HG02938 (cell line): ENCODE measurements at regions not wholly inside any gene's neighbourhood (a gene's known extent, or its start where the extent isn't known, plus 50 kb on each side); places are given as distances from the start of the nearest gene placed in this dataset.

Experiments
- ATAC-seq: cut with Tn5 transposase; IDR thresholded peaks from one replicate; pipeline ENCODE4 v1.9.1; 2021; ENCODE audit warnings: mild to moderate bottlenecking, moderate library complexity; ENCODE audit not compliant: unreplicated experiment

GRCh38 chr10:25661632-25662031, 272.4 kb upstream of the MYO3A start:
- ATAC-seq: no peak

GRCh38 chr10:25666276-25666675, 267.8 kb upstream of the MYO3A start:
- no peak for ATAC-seq

- ATAC-seq: no peak
Measured at GRCh38 chr10:25675204-25675603, 258.8 kb upstream of the MYO3A start.

DNA sequence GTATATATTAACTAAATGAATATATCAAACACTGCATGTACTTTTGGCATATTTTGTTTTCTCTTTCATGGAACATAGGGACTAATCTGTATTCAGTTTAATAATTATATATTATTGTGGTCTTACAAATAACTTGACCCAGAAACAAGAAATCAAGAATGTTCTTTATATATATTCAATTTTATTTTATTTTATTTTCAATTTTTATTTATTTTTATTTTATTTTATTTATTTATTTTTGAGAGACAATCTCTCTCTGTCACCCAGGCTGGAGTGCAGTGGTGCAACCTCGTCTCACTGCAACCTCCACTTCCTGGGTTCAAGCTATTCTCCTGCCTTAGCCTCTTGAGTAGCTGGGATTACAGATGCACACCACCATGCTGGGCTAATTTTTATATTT, 258.4 kb upstream of the MYO3A start:
- ATAC-seq: no peak

DNA sequence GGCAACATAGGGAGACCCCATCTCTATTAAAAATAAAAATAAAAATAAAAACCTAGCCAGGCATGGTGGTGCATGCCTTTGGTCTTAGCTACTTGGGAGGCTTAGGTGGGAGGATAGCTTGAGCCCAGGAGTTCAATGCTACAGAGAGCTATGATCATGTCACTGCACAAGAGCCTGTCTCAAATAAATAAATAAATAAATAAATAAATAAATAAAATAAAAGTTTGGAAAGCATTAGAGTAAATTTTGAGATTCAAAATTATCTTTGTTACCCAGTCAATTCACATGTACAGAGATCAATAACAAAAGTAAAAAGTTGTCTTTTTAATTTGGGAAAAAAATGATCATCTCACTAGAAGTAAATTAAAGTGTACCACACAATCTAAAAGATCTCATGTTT, 255.8 kb upstream of the MYO3A start:
- no peak for ATAC-seq

DNA sequence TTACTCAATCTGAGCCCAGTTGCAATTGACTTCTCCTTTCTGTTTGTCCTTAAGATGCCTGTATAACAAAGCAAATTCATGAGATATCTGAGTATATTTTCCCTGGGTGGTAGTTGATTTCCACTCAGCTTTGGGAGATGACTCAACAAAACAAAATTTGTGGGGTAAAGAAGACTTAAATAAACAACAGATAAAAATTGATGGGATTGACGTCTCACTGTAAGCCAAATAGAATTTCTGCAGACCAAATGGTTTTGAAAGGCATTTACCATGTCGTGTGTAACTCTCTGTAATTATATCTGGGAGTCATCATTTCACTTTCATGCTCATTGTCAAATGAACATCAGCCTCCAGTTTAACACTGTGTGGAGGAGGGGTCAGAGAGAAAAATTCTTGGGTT, 255.4 kb upstream of the MYO3A start:
- no peak for ATAC-seq

- ATAC-seq: no peak
Measured at GRCh38 chr10:25682203-25682851, 251.7 kb upstream of the MYO3A start.

DNA sequence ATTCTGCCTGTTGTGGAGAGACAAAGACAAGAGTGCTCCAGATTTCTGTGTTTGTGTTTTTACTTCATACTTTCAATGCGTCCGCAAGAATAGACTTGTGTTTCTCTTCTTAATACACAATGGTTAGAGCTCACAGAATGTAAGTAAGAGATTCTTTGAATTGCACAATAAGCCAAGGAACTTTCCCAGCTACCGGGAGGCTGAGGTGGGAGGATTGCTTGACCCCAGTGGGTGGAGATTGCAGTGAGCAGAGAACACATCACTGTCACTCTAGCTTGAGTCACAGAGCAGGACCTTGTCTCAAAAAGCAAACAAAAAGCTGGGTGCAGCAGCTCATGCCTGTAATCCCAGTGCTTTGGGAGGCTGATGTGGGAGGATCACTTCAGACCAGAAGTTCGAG, 250.7 kb upstream of the MYO3A start:
- no peak for ATAC-seq

DNA sequence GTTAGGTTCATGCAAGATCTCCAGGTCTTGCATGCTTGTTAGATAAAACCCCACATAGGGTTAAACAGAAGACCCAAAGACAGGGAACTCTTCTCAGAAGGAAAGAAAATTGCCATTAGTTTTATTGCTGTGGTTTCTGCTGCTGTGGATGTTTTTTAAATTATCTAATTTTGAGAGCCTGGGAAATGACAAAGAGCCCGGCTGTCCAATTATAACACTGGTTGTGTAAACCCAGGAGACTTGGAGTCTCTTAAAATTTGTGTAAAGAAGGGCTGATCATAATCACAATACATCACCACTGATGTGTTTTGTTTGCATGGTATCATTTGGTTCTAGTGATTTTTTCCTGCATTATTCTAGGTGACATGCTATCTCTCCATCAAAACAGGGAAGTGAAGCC, 246.5 kb upstream of the MYO3A start:
- ATAC-seq: no peak

DNA sequence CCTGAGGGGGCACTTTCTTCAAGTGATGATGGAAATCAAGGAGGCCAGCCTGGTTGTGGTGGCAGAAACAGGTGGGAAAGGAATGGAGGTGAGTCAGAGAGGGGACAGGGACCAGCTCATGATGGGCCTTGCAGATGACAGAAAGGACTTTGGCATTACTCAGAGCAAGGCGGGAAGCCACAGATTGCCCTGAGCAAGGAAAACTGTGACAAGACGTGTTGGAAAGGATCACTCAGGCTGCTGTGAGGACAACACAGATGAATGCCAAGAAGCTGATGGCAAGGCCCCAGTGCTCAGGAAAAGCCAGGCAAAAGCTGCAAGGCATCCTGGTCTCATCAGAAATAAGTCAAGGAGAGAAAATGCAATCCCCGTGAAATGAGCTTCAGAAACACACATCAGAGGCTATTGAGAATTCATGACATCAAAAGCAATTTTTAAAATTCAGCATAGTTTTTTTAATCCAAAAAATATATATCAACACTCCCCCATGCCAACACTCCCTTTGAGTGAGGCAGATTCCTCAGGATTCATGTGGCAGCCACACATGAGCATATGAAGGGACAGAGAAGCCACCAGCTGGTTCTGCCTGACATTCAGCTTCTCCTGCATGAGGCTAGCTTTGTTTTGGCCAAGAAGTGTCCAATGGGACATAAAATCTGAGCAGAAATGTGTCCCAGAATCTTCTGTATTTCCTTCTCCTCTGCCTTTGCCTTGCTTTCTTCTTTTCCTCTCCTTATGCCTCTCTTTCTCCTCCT, 244.5 kb upstream of the MYO3A start:
- no peak for ATAC-seq

- ATAC-seq: no peak
Measured at GRCh38 chr10:25692761-25693160, 241.3 kb upstream of the MYO3A start.

DNA sequence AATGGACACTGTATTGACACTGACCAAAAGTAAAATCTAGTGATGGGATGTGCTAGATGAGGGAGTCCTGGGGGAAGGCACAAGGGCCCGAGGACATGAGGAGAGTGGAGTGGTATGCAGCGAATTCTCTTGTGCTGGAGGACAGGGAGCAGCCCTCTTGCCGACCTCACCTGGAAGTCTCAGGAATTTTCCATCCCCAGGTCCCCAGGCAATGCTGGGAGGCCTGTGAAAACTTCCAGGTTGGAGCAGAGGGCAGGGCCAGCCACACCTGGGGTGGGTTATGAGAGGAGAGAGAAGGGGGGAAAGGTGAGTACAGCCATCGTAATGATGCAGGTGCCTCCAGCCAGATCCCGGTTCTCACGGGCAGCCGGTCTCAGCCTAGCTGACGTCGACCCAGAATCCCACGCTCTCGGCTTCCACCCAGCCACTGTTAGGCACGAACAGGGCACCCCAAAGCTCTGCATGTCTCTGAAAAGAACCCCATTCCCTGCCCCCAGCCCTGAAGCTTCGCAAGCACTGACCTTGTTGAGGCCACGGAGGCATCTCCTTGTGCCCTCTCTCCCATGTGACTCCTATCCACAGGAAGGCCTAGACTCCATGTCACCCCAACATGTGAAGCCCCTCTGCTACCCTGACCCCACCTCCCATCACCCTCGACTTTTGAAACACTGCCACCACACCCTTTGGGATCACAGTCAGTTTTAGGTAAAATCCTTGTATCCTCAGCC, 239.7 kb upstream of the MYO3A start:
- no peak for ATAC-seq

DNA sequence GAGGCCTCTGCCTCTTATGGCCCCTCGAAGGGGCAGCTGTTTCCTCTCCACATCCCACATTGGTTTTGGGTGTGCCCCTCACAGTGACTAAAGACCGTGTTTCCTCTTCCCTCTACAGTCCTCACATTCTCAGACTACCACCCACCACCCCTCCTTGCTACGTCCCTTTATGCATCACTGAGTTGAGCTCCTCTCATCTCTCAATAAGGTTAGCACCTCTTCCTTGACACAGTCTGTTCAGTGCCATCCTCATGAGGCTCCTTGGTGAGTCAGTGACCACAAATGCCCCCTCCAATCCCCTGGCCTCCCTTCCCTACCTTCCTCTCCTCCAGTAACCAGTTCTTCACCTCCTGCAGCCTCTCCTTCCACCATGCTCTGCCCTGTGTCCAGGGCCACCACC, 239.1 kb upstream of the MYO3A start:
- ATAC-seq: no peak

- no peak for ATAC-seq
Measured at GRCh38 chr10:25695586-25695985, 238.4 kb upstream of the MYO3A start.

DNA sequence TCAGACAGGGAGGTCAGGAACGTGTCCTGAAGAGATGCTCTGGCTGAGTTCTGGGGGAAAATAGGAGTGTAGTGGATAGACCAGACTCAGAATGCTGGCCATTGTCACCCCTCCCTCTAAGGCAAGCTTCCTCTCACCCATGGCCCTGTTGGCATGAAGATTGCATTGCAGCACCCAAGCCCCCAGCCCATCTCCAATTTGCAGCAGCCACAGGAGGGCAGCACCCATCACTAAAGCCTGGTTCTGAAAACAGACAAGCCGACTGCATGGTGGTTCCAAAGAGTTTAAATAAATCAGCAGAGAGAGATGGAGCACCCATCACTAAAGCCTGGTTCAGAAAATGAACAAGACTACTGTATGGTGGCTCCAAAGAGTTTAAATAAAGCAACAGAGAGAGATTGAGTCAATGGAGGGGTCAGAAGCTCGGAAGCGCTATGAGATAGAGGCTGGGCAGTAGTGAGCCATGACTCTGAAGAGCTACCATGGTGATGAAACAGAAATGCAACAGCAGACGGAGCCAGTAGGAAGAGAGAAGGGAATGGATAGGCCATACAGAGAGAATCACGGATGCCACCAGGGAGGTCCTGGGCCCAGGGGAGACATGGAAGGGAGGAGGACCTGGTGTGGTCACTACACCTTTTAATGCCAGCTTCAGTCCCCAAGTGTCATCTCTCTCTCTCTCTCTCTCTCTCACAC, 237.9 kb upstream of the MYO3A start:
- ATAC-seq: no peak

- no peak for ATAC-seq
Measured at GRCh38 chr10:25697412-25697811, 236.6 kb upstream of the MYO3A start.

- ATAC-seq: no peak
Measured at GRCh38 chr10:25698638-25699037, 235.4 kb upstream of the MYO3A start.

- ATAC-seq: no peak
Measured at GRCh38 chr10:25699631-25700030, 234.4 kb upstream of the MYO3A start.

GRCh38 chr10:25701652-25702051, 232.4 kb upstream of the MYO3A start:
- ATAC-seq: no peak

- ATAC-seq: no peak
Measured at GRCh38 chr10:25704622-25705021, 229.4 kb upstream of the MYO3A start.

GRCh38 chr10:25707572-25707971, 226.5 kb upstream of the MYO3A start:
- no peak for ATAC-seq
